ENCODE measurements at regions not wholly inside any gene's neighbourhood (a gene's known extent, or its start where the extent isn't known, plus 50 kb on each side); places are given as distances from the start of the nearest gene placed in this dataset.

DNA sequence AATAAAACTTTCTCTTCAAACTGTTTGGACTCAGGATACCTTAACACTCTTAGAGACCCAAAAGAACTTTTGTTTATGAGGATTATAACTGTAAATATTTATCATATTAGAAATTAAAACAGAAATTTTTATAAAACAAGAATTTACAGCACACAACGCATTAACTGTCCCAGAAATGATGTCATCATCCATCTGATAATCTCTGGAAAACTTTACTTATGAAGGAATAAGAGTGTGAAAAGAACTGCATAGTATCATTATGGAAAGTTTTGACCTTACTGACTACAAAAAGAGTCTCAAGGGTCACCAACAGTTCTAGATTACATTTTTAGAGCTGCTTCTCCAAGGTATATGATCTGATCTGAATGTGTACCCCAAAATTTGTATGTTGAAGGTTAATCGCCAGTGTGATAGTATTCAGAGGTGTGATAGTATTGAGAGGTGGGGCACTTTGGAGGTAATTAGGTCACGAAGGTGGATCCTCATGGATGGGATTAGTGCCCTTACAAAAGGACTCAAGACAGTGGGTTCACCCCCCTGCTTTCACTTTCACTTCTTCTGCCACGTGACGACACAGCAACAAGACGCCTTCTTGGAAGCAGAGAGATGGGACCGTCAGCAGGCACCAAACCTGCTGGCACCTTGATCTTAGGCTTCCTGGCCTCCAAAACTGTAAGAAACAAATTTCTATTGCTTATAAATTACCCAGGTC is 95.7 kb upstream of the NR5A2 start:
- Histone ChIP-seq H2AFZ (ENCODE audit: low read depth) (no peak overlapping the region), H3K9ac (no peak overlapping the region), H3K79me2 (ENCODE audit: insufficient read depth, low read depth) (no peaks in the 10 kb centered on the region), H3K36me3 (ENCODE audit: insufficient read depth) (no peaks in the 10 kb centered on the region), H3K27ac (no peak overlapping the region), H3K4me1 (ENCODE audit: low read depth, poor library complexity, severe bottlenecking) (no peaks in the 10 kb centered on the region), H3K4me3 (IDR thresholded peaks at IDR 0.05; ENCODE audit: insufficient read depth, low read depth, low read length) (no peak overlapping the region), H3K4me2 (no peak overlapping the region), H3K27me3 (ENCODE audit: insufficient read depth, low read depth) (no peaks in the 10 kb centered on the region), H4K20me1 (ENCODE audit: insufficient read depth) (no peaks in the 10 kb centered on the region)
- TF ChIP-seq, protein P1, sequence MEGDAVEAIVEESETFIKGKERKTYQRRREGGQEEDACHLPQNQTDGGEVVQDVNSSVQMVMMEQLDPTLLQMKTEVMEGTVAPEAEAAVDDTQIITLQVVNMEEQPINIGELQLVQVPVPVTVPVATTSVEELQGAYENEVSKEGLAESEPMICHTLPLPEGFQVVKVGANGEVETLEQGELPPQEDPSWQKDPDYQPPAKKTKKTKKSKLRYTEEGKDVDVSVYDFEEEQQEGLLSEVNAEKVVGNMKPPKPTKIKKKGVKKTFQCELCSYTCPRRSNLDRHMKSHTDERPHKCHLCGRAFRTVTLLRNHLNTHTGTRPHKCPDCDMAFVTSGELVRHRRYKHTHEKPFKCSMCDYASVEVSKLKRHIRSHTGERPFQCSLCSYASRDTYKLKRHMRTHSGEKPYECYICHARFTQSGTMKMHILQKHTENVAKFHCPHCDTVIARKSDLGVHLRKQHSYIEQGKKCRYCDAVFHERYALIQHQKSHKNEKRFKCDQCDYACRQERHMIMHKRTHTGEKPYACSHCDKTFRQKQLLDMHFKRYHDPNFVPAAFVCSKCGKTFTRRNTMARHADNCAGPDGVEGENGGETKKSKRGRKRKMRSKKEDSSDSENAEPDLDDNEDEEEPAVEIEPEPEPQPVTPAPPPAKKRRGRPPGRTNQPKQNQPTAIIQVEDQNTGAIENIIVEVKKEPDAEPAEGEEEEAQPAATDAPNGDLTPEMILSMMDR (conservative IDR thresholded peaks at IDR 0.05; ENCODE audit: low read depth, low read length) = no peak

DNA sequence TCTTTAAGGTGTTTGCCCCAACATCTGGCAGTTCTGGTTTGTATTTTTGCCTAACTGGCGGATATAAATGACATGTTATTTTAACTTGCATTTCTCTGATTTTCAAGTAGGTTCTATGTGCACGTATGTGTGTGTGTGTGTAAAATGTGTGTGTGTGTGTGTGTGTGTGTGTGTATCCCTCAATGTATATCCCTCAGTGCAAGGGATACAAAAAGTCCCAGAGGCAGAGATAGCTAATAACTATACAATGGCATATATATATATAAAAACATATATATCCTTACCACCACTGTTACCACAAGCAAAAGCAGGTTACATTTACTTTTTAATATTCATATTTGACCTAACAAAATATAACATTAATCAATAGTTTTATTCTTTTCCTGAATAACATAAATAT is 95.0 kb upstream of the NR5A2 start:
- H3K36me3 ChIP-seq (ENCODE audit: insufficient read depth) = no peaks in the 10 kb centered on the region
- no peaks in the 10 kb centered on the region for H3K27me3 ChIP-seq (ENCODE audit: insufficient read depth, low read depth)
- no peaks in the 10 kb centered on the region for H3K4me1 ChIP-seq (ENCODE audit: low read depth, poor library complexity, severe bottlenecking)
- TF ChIP-seq, protein P1 (conservative IDR thresholded peaks at IDR 0.05; ENCODE audit: low read depth, low read length) = no peak
- H3K79me2 ChIP-seq (ENCODE audit: insufficient read depth, low read depth) = no peaks in the 10 kb centered on the region
- H4K20me1 ChIP-seq (ENCODE audit: insufficient read depth) = no peaks in the 10 kb centered on the region
- H2AFZ ChIP-seq (ENCODE audit: low read depth) = no peak overlapping the region
- no peak overlapping the region for H3K9ac ChIP-seq
- no peak overlapping the region for H3K27ac ChIP-seq
- H3K4me3 ChIP-seq (IDR thresholded peaks at IDR 0.05; ENCODE audit: insufficient read depth, low read depth, low read length) = no peak overlapping the region
- H3K4me2 ChIP-seq = no peak overlapping the region

DNA sequence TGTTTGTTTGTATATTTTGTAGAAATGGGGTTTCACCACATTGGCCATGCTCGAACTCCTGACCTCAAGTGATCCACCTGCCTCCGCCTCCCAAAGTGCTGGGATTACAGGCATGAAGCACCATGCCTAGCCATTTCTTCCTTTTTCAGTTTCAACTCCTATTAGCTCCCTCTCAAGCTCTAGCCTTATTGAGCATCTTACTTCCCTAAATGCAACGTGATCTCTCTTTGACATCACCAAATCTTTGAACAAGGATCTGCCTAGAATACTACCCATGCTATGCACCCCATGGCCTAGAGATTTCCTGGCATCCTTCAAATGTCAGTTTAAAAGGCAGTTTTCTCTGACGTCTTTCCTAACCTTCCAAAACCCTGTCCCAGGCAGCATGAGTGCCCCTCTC is 91.1 kb upstream of the NR5A2 start:
- Histone ChIP-seq H3K4me2 (no peak overlapping the region), H3K27me3 (ENCODE audit: insufficient read depth, low read depth) (peaks cover 27% of the 10 kb centered on the region), H3K4me3 (IDR thresholded peaks at IDR 0.05; ENCODE audit: insufficient read depth, low read depth, low read length) (no peak overlapping the region), H2AFZ (ENCODE audit: low read depth) (no peak overlapping the region), H4K20me1 (ENCODE audit: insufficient read depth) (no peaks in the 10 kb centered on the region), H3K9ac (no peak overlapping the region), H3K27ac (no peak overlapping the region), H3K36me3 (ENCODE audit: insufficient read depth) (no peaks in the 10 kb centered on the region), H3K79me2 (ENCODE audit: insufficient read depth, low read depth) (no peaks in the 10 kb centered on the region), H3K4me1 (ENCODE audit: low read depth, poor library complexity, severe bottlenecking) (peaks cover 11% of the 10 kb centered on the region)
- TF ChIP-seq, protein P1 (conservative IDR thresholded peaks at IDR 0.05; ENCODE audit: low read depth, low read length) = no peak

DNA sequence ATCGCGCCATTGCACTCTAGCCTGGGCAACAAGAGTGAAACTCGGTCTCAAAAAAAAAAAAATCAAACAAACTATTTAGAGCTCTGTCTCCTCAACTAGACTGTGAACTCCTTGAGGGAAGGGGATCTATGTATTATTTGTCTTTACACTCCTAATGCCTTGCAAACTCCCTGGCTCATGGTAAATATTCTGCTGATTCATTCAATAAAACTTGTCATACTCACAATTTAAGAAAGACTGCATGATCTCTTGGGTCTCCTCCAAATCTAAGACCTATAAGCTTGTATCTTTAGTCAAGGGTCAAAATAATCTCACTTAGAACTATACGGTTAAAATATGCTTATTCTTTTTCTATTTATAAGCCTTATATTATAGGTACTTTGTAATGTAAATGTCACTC is 90.3 kb upstream of the NR5A2 start:
- Histone ChIP-seq H3K79me2 (ENCODE audit: insufficient read depth, low read depth) (no peaks in the 10 kb centered on the region), H3K4me3 (IDR thresholded peaks at IDR 0.05; ENCODE audit: insufficient read depth, low read depth, low read length) (no peak overlapping the region), H3K27ac (no peak overlapping the region), H3K27me3 (ENCODE audit: insufficient read depth, low read depth) (peaks cover 27% of the 10 kb centered on the region), H3K4me2 (no peak overlapping the region), H3K9ac (no peak overlapping the region), H3K36me3 (ENCODE audit: insufficient read depth) (no peaks in the 10 kb centered on the region), H3K4me1 (ENCODE audit: low read depth, poor library complexity, severe bottlenecking) (peaks cover 18% of the 10 kb centered on the region), H4K20me1 (ENCODE audit: insufficient read depth) (no peaks in the 10 kb centered on the region), H2AFZ (ENCODE audit: low read depth) (no peak overlapping the region)
- TF ChIP-seq, protein P1 (conservative IDR thresholded peaks at IDR 0.05; ENCODE audit: low read depth, low read length) = no peak
